ENCODE measurements at regions not wholly inside any gene's neighbourhood (a gene's known extent, or its start where the extent isn't known, plus 50 kb on each side); places are given as distances from the start of the nearest gene placed in this dataset.

DNA sequence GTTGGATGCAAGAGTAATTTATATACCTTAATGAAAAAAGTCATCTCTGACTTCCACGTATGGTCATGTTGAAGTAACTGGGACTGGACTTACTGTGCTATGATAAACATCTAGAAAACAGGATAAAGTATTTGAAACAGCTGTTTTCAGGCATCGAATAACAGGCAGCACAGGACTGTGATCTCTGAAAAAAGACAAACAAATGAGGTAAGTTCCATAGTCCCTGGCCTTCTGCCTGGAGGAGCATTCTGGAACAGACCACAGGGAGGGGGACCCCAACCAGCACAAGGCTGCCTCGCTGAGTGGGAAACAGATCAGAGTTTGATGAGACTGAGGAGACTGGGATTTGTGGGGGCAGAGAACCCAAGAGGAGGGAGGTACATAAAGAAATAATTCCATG, 89.1 kb upstream of the HABP2 start:
- DNase-seq (no peak), ATAC-seq (peak in 3 of 4 donors; percentile 63 to 79 (median 78)), FAIRE-seq (no peak)
- intact Hi-C loops (cut with DNase I) = no loop called here
- Histone ChIP-seq H3K27ac (no peak overlapping the region), H3K4me3 (no peak overlapping the region), H3K36me3 (no peaks in the 10 kb centered on the region), H3K9me3 (no peaks in the 10 kb centered on the region), H3K4me1 (peaks cover 0 to 6% (median 3%) of the 10 kb centered on the region in 3 donors), H3K27me3 (no peaks in the 10 kb centered on the region)
- 29 to 35% methylated on average over 3 of the region's 3 CpGs for whole genome bisulfite sequencing, 2 donors
- TF ChIP-seq, protein P1, sequence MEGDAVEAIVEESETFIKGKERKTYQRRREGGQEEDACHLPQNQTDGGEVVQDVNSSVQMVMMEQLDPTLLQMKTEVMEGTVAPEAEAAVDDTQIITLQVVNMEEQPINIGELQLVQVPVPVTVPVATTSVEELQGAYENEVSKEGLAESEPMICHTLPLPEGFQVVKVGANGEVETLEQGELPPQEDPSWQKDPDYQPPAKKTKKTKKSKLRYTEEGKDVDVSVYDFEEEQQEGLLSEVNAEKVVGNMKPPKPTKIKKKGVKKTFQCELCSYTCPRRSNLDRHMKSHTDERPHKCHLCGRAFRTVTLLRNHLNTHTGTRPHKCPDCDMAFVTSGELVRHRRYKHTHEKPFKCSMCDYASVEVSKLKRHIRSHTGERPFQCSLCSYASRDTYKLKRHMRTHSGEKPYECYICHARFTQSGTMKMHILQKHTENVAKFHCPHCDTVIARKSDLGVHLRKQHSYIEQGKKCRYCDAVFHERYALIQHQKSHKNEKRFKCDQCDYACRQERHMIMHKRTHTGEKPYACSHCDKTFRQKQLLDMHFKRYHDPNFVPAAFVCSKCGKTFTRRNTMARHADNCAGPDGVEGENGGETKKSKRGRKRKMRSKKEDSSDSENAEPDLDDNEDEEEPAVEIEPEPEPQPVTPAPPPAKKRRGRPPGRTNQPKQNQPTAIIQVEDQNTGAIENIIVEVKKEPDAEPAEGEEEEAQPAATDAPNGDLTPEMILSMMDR (IDR thresholded peaks at IDR 0.05) = no peak

- TF ChIP-seq, protein P1 (IDR thresholded peaks at IDR 0.05) = no peak
- ATAC-seq = no peak
- H3K9me3 ChIP-seq = no peaks in the 10 kb centered on the region
- DNase-seq = no peak
- WGBS, 2 donors = 95% methylated on average over 3 of the region's 3 CpGs
- H3K4me1 ChIP-seq = no peaks in the 10 kb centered on the region
- no peak for FAIRE-seq
- no peak overlapping the region for H3K27ac ChIP-seq
- intact Hi-C loops (cut with DNase I) = no loop called here
- H3K4me3 ChIP-seq = no peak overlapping the region
- H3K27me3 ChIP-seq = no peaks in the 10 kb centered on the region
- no peaks in the 10 kb centered on the region for H3K36me3 ChIP-seq
Observed at GRCh38 chr10:113469796-113470195, 83.1 kb upstream of the HABP2 start.

- ATAC-seq (no peak), FAIRE-seq (no peak), DNase-seq (no peak)
- 89 to 92% methylated on average over 5 of the region's 5 CpGs for WGBS, 2 donors
- Histone ChIP-seq H3K36me3 (no peaks in the 10 kb centered on the region), H3K27me3 (no peaks in the 10 kb centered on the region), H3K4me1 (no peaks in the 10 kb centered on the region), H3K27ac (no peak overlapping the region), H3K9me3 (no peaks in the 10 kb centered on the region), H3K4me3 (no peak overlapping the region)
- TF ChIP-seq, protein P1 (IDR thresholded peaks at IDR 0.05) = no peak
- intact Hi-C loops (cut with DNase I) = no loop called here
Observed at GRCh38 chr10:113470372-113471240, 82.2 kb upstream of the HABP2 start.

- ATAC-seq (no peak), DNase-seq (no peak), FAIRE-seq (no peak)
- H3K4me3 ChIP-seq = no peak overlapping the region
- no peaks in the 10 kb centered on the region for H3K4me1 ChIP-seq
- TF ChIP-seq, protein P1 (IDR thresholded peaks at IDR 0.05) = no peak
- no peaks in the 10 kb centered on the region for H3K9me3 ChIP-seq
- H3K27me3 ChIP-seq = no peaks in the 10 kb centered on the region
- WGBS, 2 donors = 92 to 95% methylated on average over 6 of the region's 6 CpGs
- intact Hi-C loops (cut with DNase I) = no loop called here
- H3K36me3 ChIP-seq = no peaks in the 10 kb centered on the region
- H3K27ac ChIP-seq = no peak overlapping the region
Observed at GRCh38 chr10:113471241-113471996, 81.4 kb upstream of the HABP2 start.

All from pancreas (tissue), 10 donors.